Ovary (tissue), 7 donors: ENCODE measurements at regions not wholly inside any gene's neighbourhood (a gene's known extent, or its start where the extent isn't known, plus 50 kb on each side); places are given as distances from the start of the nearest gene placed in this dataset.

Experiments used
- DNase-seq, 5 donors: peaks; one replicate each; pipeline ENCODE4 v3.0.0-alpha.2; 2019 to 2020
- H3K27ac ChIP-seq, 2 donors: fragments of 200-600 bp; one replicate each; pipeline versions ENCODE4 v1.5.1 to v1.8.0; 2019 to 2022
- H3K27me3 ChIP-seq: fragments of 200-600 bp; one replicate; pipeline ENCODE4 v1.8.0; 2022
- H3K36me3 ChIP-seq: fragments of 200-600 bp; sonication (generic); one replicate; pipeline ENCODE4 v1.5.1; 2019
- H3K4me1 ChIP-seq: one replicate; pipeline ENCODE4 v1.8.1; 2013; ENCODE audit warnings: mild to moderate bottlenecking, moderate library complexity; ENCODE audit not compliant: insufficient read depth
- H3K4me3 ChIP-seq: fragments of 200-600 bp; sonication (generic); one replicate; pipeline ENCODE4 v1.5.1; 2017
- H3K9me3 ChIP-seq, 2 donors: fragments of 200-600 bp in 1 of 2; sonication (generic) in 1 of 2; one replicate each; pipeline versions ENCODE4 v1.5.1 to v1.8.1; 2013 to 2019; ENCODE audit warnings: mild to moderate bottlenecking in 1 of 2, moderate library complexity in 1 of 2
- CTCF ChIP-seq, 3 donors: fragments of 450-650 bp in 2 of 3; fragments of 200-600 bp in 1 of 3; IDR thresholded peaks; one replicate each; pipeline versions ENCODE4 v1.5.1 to v1.8.0; 2016 to 2022; ENCODE audit warnings: antibody characterized with exemption in 3 of 3, mild to moderate bottlenecking in 1 of 3
- EP300 ChIP-seq: sonication (generic); formaldehyde crosslinking; IDR thresholded peaks from one replicate; pipeline ENCODE4 v1.6.1; 2017; ENCODE audit warnings: antibody characterized with exemption
- POLR2A ChIP-seq: fragments of 450-650 bp; IDR thresholded peaks from one replicate; pipeline ENCODE4 v1.6.1; 2017; ENCODE audit warnings: antibody characterized with exemption, mild to moderate bottlenecking, moderate library complexity
- WGBS, 3 donors: extraction: QIAGEN DNeasy Blood & Tissue Kit in 1 of 3; methylation state at CpG; one replicate each; pipeline versions ENCODE4 v1.1.5 to v1.1.7; 2013 to 2017; 5-methylcytosine and 5-hydroxymethylcytosine counted together
- intact Hi-C, 4 donors: fragments of 100-400 bp; cut with DNase I; formaldehyde crosslinking; loops; one replicate each; pipeline versions ENCODE4 v1.11.0 to v1.15.1; 2022 to 2023
- donor health status: DM: no; HTN: no; CAD: no; lungs with moderate emphysema.
- donor health status: DM: no; HTN: no; CAD: no.
- donor health status: Bipolar disorder and iron deficiency.
- donor health status: DM: no; HTN: no; CAD: no.
- donor health status: DM: yes; HTN: yes; CAD: no.

GRCh38 chr12:68489273-68489672 lies 121.4 kb upstream of the RAP1B start:
- H3K9me3 ChIP-seq: no peaks in the 10 kb centered on the region
- no peak overlapping the region for H3K27ac ChIP-seq
- no peak overlapping the region for H3K4me3 ChIP-seq
- no peaks in the 10 kb centered on the region for H3K27me3 ChIP-seq
- no peaks in the 10 kb centered on the region for H3K4me1 ChIP-seq
- TF ChIP-seq EP300 (no peak), POLR2A (no peak), CTCF (IDR thresholded peaks at IDR 0.05) (no peak)
- no peaks in the 10 kb centered on the region for H3K36me3 ChIP-seq
- no peak for DNase-seq
- intact Hi-C loops: no loop called here

- Histone ChIP-seq H3K27me3 (no peaks in the 10 kb centered on the region), H3K27ac (no peak overlapping the region), H3K4me1 (no peaks in the 10 kb centered on the region), H3K9me3 (no peaks in the 10 kb centered on the region), H3K36me3 (no peaks in the 10 kb centered on the region), H3K4me3 (no peak overlapping the region)
- intact Hi-C loops: no loop called here
- TF ChIP-seq EP300 (no peak), POLR2A (no peak), CTCF (IDR thresholded peaks at IDR 0.05) (no peak)
- 74 to 90% (median 81%) methylated on average over 1 of the region's 1 CpG for WGBS, 3 donors
- DNase-seq: no peak
Measured at GRCh38 chr12:68490476-68490875, 120.2 kb upstream of the RAP1B start.

GRCh38 chr12:68491204-68491960 lies 119.3 kb upstream of the RAP1B start:
- TF ChIP-seq CTCF (IDR thresholded peaks at IDR 0.05): no peak
- no peak for TF ChIP-seq POLR2A
- no peak for TF ChIP-seq EP300
- intact Hi-C loops: no loop called here
- H3K36me3 ChIP-seq: no peaks in the 10 kb centered on the region
- 77 to 84% (median 79%) methylated on average over 8 of the region's 8 CpGs for WGBS, 3 donors
- H3K9me3 ChIP-seq: no peaks in the 10 kb centered on the region
- H3K4me1 ChIP-seq: no peaks in the 10 kb centered on the region
- H3K4me3 ChIP-seq: no peak overlapping the region
- no peak for DNase-seq
- H3K27ac ChIP-seq: no peak overlapping the region
- no peaks in the 10 kb centered on the region for H3K27me3 ChIP-seq

- Histone ChIP-seq H3K4me1 (no peaks in the 10 kb centered on the region), H3K27me3 (no peaks in the 10 kb centered on the region), H3K36me3 (no peaks in the 10 kb centered on the region), H3K4me3 (no peak overlapping the region), H3K27ac (no peak overlapping the region), H3K9me3 (no peaks in the 10 kb centered on the region)
- WGBS, 3 donors: 69 to 75% (median 73%) methylated on average over 3 of the region's 3 CpGs
- DNase-seq: no peak
- no peak for TF ChIP-seq POLR2A
- TF ChIP-seq EP300: no peak
- no peak for TF ChIP-seq CTCF (IDR thresholded peaks at IDR 0.05)
- intact Hi-C loops: no loop called here
Measured at GRCh38 chr12:68495336-68496070, 115.2 kb upstream of the RAP1B start.
